OCI-LY7 (cell line): ENCODE measurements at regions not wholly inside any gene's neighbourhood (a gene's known extent, or its start where the extent isn't known, plus 50 kb on each side); places are given as distances from the start of the nearest gene placed in this dataset.

Experiments
- BruUV-seq: library from RNA; stranded (reverse); fragments of 400-500 nt; replicated peaks from 2 replicates; lab custom pipeline; 2021; lab: Mats Ljungman, UMichigan
- CTCF ChIA-PET: fragments of 300-600 bp; sonication (Branson Sonifier 250); formaldehyde crosslinking; loops from one replicate; lab custom pipeline; 2022; ENCODE audit warnings: antibody characterized with exemption; ENCODE audit not compliant: unreplicated experiment; lab: Charles Lee
- POLR2A ChIA-PET: fragments of 300-600 bp; sonication (Branson Sonifier 250); formaldehyde crosslinking; loops from one replicate; lab custom pipeline; 2022; ENCODE audit warnings: antibody characterized with exemption; lab: Charles Lee
- DNase-seq: peaks from one replicate; pipeline ENCODE4 v3.0.0-alpha.2; 2015; ENCODE audit warnings: low spot score
- H2AFZ ChIP-seq: fragments of 200-600 bp; sonication (generic), shearing (Covaris generic); 2 replicates; pipeline ENCODE4 v1.6.1; 2014; ENCODE audit warnings: mild to moderate bottlenecking, antibody characterized with exemption, low read length, moderate library complexity
- H3K27ac ChIP-seq: fragments of 200-600 bp; sonication (generic); 2 replicates; pipeline ENCODE4 v1.5.1; 2014; ENCODE audit warnings: mixed run types, low read depth, mild to moderate bottlenecking, moderate library complexity, low read length, inconsistent platforms; ENCODE audit not compliant: poor library complexity, severe bottlenecking
- H3K36me3 ChIP-seq: fragments of 200-600 bp; sonication (generic); 2 replicates; pipeline ENCODE4 v1.6.1; 2014; ENCODE audit warnings: mild to moderate bottlenecking, antibody characterized with exemption, low read length, moderate library complexity, mixed read lengths; ENCODE audit not compliant: insufficient read depth
- H3K4me1 ChIP-seq: fragments of 200-600 bp; sonication (generic); 2 replicates; pipeline ENCODE4 v1.5.1; 2014; ENCODE audit warnings: mild to moderate bottlenecking, low read length; ENCODE audit not compliant: insufficient read depth, poor library complexity, severe bottlenecking
- H3K4me2 ChIP-seq: fragments of 200-600 bp; sonication (generic); 2 replicates; pipeline ENCODE4 v1.6.1; 2014; ENCODE audit warnings: mild to moderate bottlenecking, low read length
- H3K4me3 ChIP-seq: fragments of 200-600 bp; sonication (generic); 2 replicates; pipeline ENCODE4 v1.5.1; 2014; ENCODE audit warnings: mild to moderate bottlenecking, low read depth, low read length; ENCODE audit not compliant: poor library complexity, severe bottlenecking
- H3K79me2 ChIP-seq: fragments of 200-600 bp; sonication (generic); 2 replicates; pipeline ENCODE4 v1.6.1; 2016; ENCODE audit warnings: low read depth, mild to moderate bottlenecking, low read length, moderate library complexity, mixed read lengths; ENCODE audit not compliant: insufficient read depth
- H3K9me2 ChIP-seq: fragments of 200-600 bp; sonication (generic); 2 replicates; pipeline ENCODE4 v1.6.1; 2016; ENCODE audit warnings: mild to moderate bottlenecking, low read length, mixed read lengths; ENCODE audit not compliant: insufficient read depth
- H3K9me3 ChIP-seq: fragments of 200-600 bp; sonication (generic); 2 replicates; pipeline ENCODE4 v1.6.1; 2014; ENCODE audit warnings: mild to moderate bottlenecking, mixed run types, low read length, mixed read lengths
- H4K20me1 ChIP-seq: fragments of 200-600 bp; sonication (generic); 2 replicates; pipeline ENCODE4 v1.6.1; 2014; ENCODE audit warnings: mild to moderate bottlenecking, antibody characterized with exemption, low read length, moderate library complexity, mixed read lengths; ENCODE audit not compliant: insufficient read depth
- CTCF ChIP-seq: fragments of 200-600 bp; sonication (generic); conservative IDR thresholded peaks from 2 replicates; pipeline ENCODE4 v1.5.1; 2014; ENCODE audit warnings: mild to moderate bottlenecking, antibody characterized with exemption, low read length, moderate library complexity, mixed read lengths
- EZH2phosphoT487 ChIP-seq: fragments of 200-600 bp; sonication (generic); IDR thresholded peaks from 2 replicates; pipeline ENCODE4 v1.6.1; 2018; ENCODE audit warnings: low read depth, borderline replicate concordance, mild to moderate bottlenecking, mixed run types, antibody characterized with exemption, low read length, moderate library complexity, mixed read lengths
- intact Hi-C: fragments of 100-400 bp; cut with micrococcal nuclease; formaldehyde crosslinking; loops from one replicate; pipeline ENCODE4 v1.10.0; 2022; ENCODE audit not compliant: unreplicated experiment

GRCh38 chr11:135031205-135031989, 619.4 kb upstream of the B3GAT1 start:
- Histone ChIP-seq H2AFZ (no peak overlapping the region), H3K4me2 (no peak overlapping the region), H3K27ac (no peak overlapping the region), H3K9me2 (no peaks in the 10 kb centered on the region), H4K20me1 (no peaks in the 10 kb centered on the region), H3K79me2 (no peaks in the 10 kb centered on the region), H3K4me3 (no peak overlapping the region), H3K36me3 (no peaks in the 10 kb centered on the region), H3K9me3 (no peaks in the 10 kb centered on the region), H3K4me1 (no peaks in the 10 kb centered on the region)
- ChIA-PET CTCF (no interaction called here), POLR2A (no interaction called here)
- no TSS peak for BruUV-seq
- DNase-seq: no peak
- TF ChIP-seq CTCF: no peak
- no peak for TF ChIP-seq EZH2phosphoT487
- intact Hi-C loops: no loop called here

GRCh38 chr11:135027461-135027860, 615.4 kb upstream of the B3GAT1 start:
- Histone ChIP-seq H3K4me1 (no peaks in the 10 kb centered on the region), H3K9me3 (no peaks in the 10 kb centered on the region), H3K9me2 (no peaks in the 10 kb centered on the region), H3K36me3 (no peaks in the 10 kb centered on the region), H3K4me3 (no peak overlapping the region), H3K79me2 (no peaks in the 10 kb centered on the region), H3K4me2 (no peak overlapping the region), H4K20me1 (no peaks in the 10 kb centered on the region), H2AFZ (no peak overlapping the region), H3K27ac (no peak overlapping the region)
- no peak for TF ChIP-seq CTCF
- no peak for TF ChIP-seq EZH2phosphoT487
- BruUV-seq: no TSS peak
- ChIA-PET POLR2A (no interaction called here), CTCF (no interaction called here)
- intact Hi-C loops: no loop called here
- peak; percentile 7 for DNase-seq

GRCh38 chr11:135023499-135023898, 611.5 kb upstream of the B3GAT1 start:
- H3K4me2 ChIP-seq: no peak overlapping the region
- no TSS peak for BruUV-seq
- ChIA-PET POLR2A (no interaction called here), CTCF (no interaction called here)
- H3K79me2 ChIP-seq: no peaks in the 10 kb centered on the region
- no peaks in the 10 kb centered on the region for H3K9me3 ChIP-seq
- no peak for TF ChIP-seq EZH2phosphoT487
- no peak for TF ChIP-seq CTCF
- H3K27ac ChIP-seq: no peak overlapping the region
- H3K9me2 ChIP-seq: no peaks in the 10 kb centered on the region
- H3K4me1 ChIP-seq: no peaks in the 10 kb centered on the region
- H2AFZ ChIP-seq: no peak overlapping the region
- no peak overlapping the region for H3K4me3 ChIP-seq
- DNase-seq: no peak
- H3K36me3 ChIP-seq: no peaks in the 10 kb centered on the region
- no peaks in the 10 kb centered on the region for H4K20me1 ChIP-seq
- intact Hi-C loops: no loop called here
